ENCODE measurements at regions not wholly inside any gene's neighbourhood (a gene's known extent, or its start where the extent isn't known, plus 50 kb on each side); places are given as distances from the start of the nearest gene placed in this dataset.
"Not testable (repeated sequence)": the region's sequence is repeated elsewhere in the genome, so short reads cannot be mapped to it uniquely, and the experiment has no call there.

- TF ChIP-seq POLR2A (IDR thresholded peaks at IDR 0.05; ENCODE audit: low read length) (no peak), GATA1 (IDR thresholded peaks at IDR 0.05; ENCODE audit: low read depth, low read length) (no peak)
- DNase-seq = no peak
Observed at GRCh38 chr17:68694791-68695485, 93.8 kb upstream of the FAM20A start.

- TF ChIP-seq POLR2A (IDR thresholded peaks at IDR 0.05; ENCODE audit: low read length) (no peak), GATA1 (IDR thresholded peaks at IDR 0.05; ENCODE audit: low read depth, low read length) (no peak)
- no peak for DNase-seq
Observed at GRCh38 chr17:68693896-68694295, 92.7 kb upstream of the FAM20A start.

GRCh38 chr17:68693466-68693865, 92.3 kb upstream of the FAM20A start:
- DNase-seq = no peak
- no peak for TF ChIP-seq POLR2A (IDR thresholded peaks at IDR 0.05; ENCODE audit: low read length)
- no peak for TF ChIP-seq GATA1 (IDR thresholded peaks at IDR 0.05; ENCODE audit: low read depth, low read length)

- DNase-seq = no peak
- TF ChIP-seq GATA1 (IDR thresholded peaks at IDR 0.05; ENCODE audit: low read depth, low read length) = no peak
- no peak for TF ChIP-seq POLR2A (IDR thresholded peaks at IDR 0.05; ENCODE audit: low read length)
Observed at GRCh38 chr17:68686108-68686988, 85.2 kb upstream of the FAM20A start.

- DNase-seq = no peak
- no peak for TF ChIP-seq POLR2A (IDR thresholded peaks at IDR 0.05; ENCODE audit: low read length)
- no peak for TF ChIP-seq GATA1 (IDR thresholded peaks at IDR 0.05; ENCODE audit: low read depth, low read length)
Observed at GRCh38 chr17:68684949-68685357, 83.8 kb upstream of the FAM20A start.

- no peak for TF ChIP-seq GATA1 (IDR thresholded peaks at IDR 0.05; ENCODE audit: low read depth, low read length)
- TF ChIP-seq POLR2A (IDR thresholded peaks at IDR 0.05; ENCODE audit: low read length) = no peak
- DNase-seq = no peak
Observed at GRCh38 chr17:68682903-68683302, 81.7 kb upstream of the FAM20A start.

GRCh38 chr17:68679882-68680281, 78.7 kb upstream of the FAM20A start:
- TF ChIP-seq GATA1 (IDR thresholded peaks at IDR 0.05; ENCODE audit: low read depth, low read length) = no peak
- TF ChIP-seq POLR2A (IDR thresholded peaks at IDR 0.05; ENCODE audit: low read length) = no peak
- DNase-seq = no peak

- no peak for TF ChIP-seq GATA1 (IDR thresholded peaks at IDR 0.05; ENCODE audit: low read depth, low read length)
- no peak for TF ChIP-seq POLR2A (IDR thresholded peaks at IDR 0.05; ENCODE audit: low read length)
- DNase-seq = no peak
Observed at GRCh38 chr17:68676856-68677255, 75.7 kb upstream of the FAM20A start.

GRCh38 chr17:68675723-68676122, 74.6 kb upstream of the FAM20A start:
- TF ChIP-seq POLR2A (IDR thresholded peaks at IDR 0.05; ENCODE audit: low read length) (no peak), GATA1 (IDR thresholded peaks at IDR 0.05; ENCODE audit: low read depth, low read length) (no peak)
- DNase-seq = no peak

- no peak for TF ChIP-seq POLR2A (IDR thresholded peaks at IDR 0.05; ENCODE audit: low read length)
- no peak for TF ChIP-seq GATA1 (IDR thresholded peaks at IDR 0.05; ENCODE audit: low read depth, low read length)
- DNase-seq = no peak
Observed at GRCh38 chr17:68674029-68674925, 73.1 kb upstream of the FAM20A start.

GRCh38 chr17:68670967-68671693, 70.0 kb upstream of the FAM20A start:
- TF ChIP-seq GATA1 (IDR thresholded peaks at IDR 0.05; ENCODE audit: low read depth, low read length) = no peak
- DNase-seq = no peak

- not testable (repeated sequence) for DNase-seq
Observed at GRCh38 chr17:68666438-68666837, 65.3 kb upstream of the FAM20A start.

- TF ChIP-seq GATA1 (IDR thresholded peaks at IDR 0.05; ENCODE audit: low read depth, low read length) (no peak), POLR2A (IDR thresholded peaks at IDR 0.05; ENCODE audit: low read length) (no peak)
- DNase-seq = no peak
Observed at GRCh38 chr17:68665373-68665772, 64.2 kb upstream of the FAM20A start.

Measured in erythroblast (primary cell).